ENCODE measurements at regions not wholly inside any gene's neighbourhood (a gene's known extent, or its start where the extent isn't known, plus 50 kb on each side); places are given as distances from the start of the nearest gene placed in this dataset.

- H3K27ac Mint-ChIP-seq (ENCODE audit: unreplicated experiment) = no peak overlapping the region
- no peak for DNase-seq (ENCODE audit: low read depth, low spot score)
- no peak overlapping the region for H3K4me3 Mint-ChIP-seq
- no peak for TF ChIP-seq CTCF (conservative IDR thresholded peaks at IDR 0.05)
- H3K27me3 Mint-ChIP-seq (ENCODE audit: low read depth) = peaks cover 6% of the 10 kb centered on the region
- H3K4me1 Mint-ChIP-seq = no peaks in the 10 kb centered on the region
- no peaks in the 10 kb centered on the region for H3K36me3 Mint-ChIP-seq (ENCODE audit: low read depth)
- H3K9me3 Mint-ChIP-seq = peaks cover 8% of the 10 kb centered on the region
These were observed 189.7 kb downstream of the CENPF start for GRCh38 chr1:214792527-214793186.

GRCh38 chr1:214793708-214794107 lies 190.7 kb downstream of the CENPF start:
- Mint-ChIP-seq H3K4me1 (no peaks in the 10 kb centered on the region), H3K27me3 (ENCODE audit: low read depth) (peaks cover 6% of the 10 kb centered on the region), H3K4me3 (no peak overlapping the region), H3K27ac (ENCODE audit: unreplicated experiment) (no peak overlapping the region), H3K9me3 (peaks cover 8% of the 10 kb centered on the region), H3K36me3 (ENCODE audit: low read depth) (no peaks in the 10 kb centered on the region)
- no peak for DNase-seq (ENCODE audit: low read depth, low spot score)
- TF ChIP-seq CTCF (conservative IDR thresholded peaks at IDR 0.05) = no peak

- no peaks in the 10 kb centered on the region for H3K36me3 Mint-ChIP-seq (ENCODE audit: low read depth)
- peaks cover 16% of the 10 kb centered on the region for H3K9me3 Mint-ChIP-seq
- no peak for DNase-seq (ENCODE audit: low read depth, low spot score)
- no peak overlapping the region for H3K27ac Mint-ChIP-seq (ENCODE audit: unreplicated experiment)
- no peak overlapping the region for H3K4me3 Mint-ChIP-seq
- peaks cover 2% of the 10 kb centered on the region for H3K27me3 Mint-ChIP-seq (ENCODE audit: low read depth)
- no peaks in the 10 kb centered on the region for H3K4me1 Mint-ChIP-seq
- TF ChIP-seq CTCF (conservative IDR thresholded peaks at IDR 0.05) = no peak
These were observed 198.2 kb downstream of the CENPF start for GRCh38 chr1:214801191-214801590.

GRCh38 chr1:214808845-214809460 lies 206.0 kb downstream of the CENPF start:
- Mint-ChIP-seq H3K9me3 (peaks cover 18% of the 10 kb centered on the region), H3K27ac (ENCODE audit: unreplicated experiment) (no peak overlapping the region), H3K4me1 (no peaks in the 10 kb centered on the region), H3K4me3 (no peak overlapping the region), H3K36me3 (ENCODE audit: low read depth) (no peaks in the 10 kb centered on the region), H3K27me3 (ENCODE audit: low read depth) (no peaks in the 10 kb centered on the region)
- no peak for DNase-seq (ENCODE audit: low read depth, low spot score)
- no peak for TF ChIP-seq CTCF (conservative IDR thresholded peaks at IDR 0.05)

GRCh38 chr1:214816603-214817002 lies 213.6 kb downstream of the CENPF start:
- peaks cover 3% of the 10 kb centered on the region for H3K9me3 Mint-ChIP-seq
- TF ChIP-seq CTCF (conservative IDR thresholded peaks at IDR 0.05) = no peak
- no peaks in the 10 kb centered on the region for H3K4me1 Mint-ChIP-seq
- DNase-seq (ENCODE audit: low read depth, low spot score) = no peak
- H3K27ac Mint-ChIP-seq (ENCODE audit: unreplicated experiment) = no peak overlapping the region
- no peaks in the 10 kb centered on the region for H3K27me3 Mint-ChIP-seq (ENCODE audit: low read depth)
- no peaks in the 10 kb centered on the region for H3K36me3 Mint-ChIP-seq (ENCODE audit: low read depth)
- no peak overlapping the region for H3K4me3 Mint-ChIP-seq

Measured in neural crest cell (in vitro differentiated cells).